NCI-H1417 (cell line): ENCODE measurements at regions not wholly inside any gene's neighbourhood (a gene's known extent, or its start where the extent isn't known, plus 50 kb on each side); places are given as distances from the start of the nearest gene placed in this dataset.

Experiments
- DNase-seq, 3 experiments: peaks; one replicate each; lab custom pipeline; 2025; lab: John Stamatoyannopoulos, UW

- no peak for DNase-seq
Observed at GRCh38 chr2:7888876-7889275, 793.0 kb upstream of the ID2 start.

DNA sequence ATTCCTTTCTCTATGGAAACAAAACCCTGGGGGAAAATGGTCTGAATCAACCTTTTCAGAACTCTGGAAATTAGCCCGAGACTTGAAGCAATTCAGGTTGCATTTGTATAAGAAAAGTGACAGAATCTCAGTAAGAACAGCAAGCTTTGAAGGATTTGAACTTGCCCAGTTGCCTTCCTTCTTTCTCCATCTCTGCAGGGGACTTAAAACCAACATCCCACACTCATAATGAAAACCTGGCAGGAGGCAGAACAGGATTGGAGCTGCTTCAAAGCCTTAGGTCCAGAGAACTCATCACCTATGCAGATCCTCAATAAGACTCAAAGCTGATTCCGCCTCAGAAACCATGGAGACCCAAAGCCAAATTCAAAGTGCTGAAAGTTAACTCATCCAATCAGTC is 790.5 kb upstream of the ID2 start:
- no peak for DNase-seq

GRCh38 chr2:7895289-7895688 is 786.6 kb upstream of the ID2 start:
- no peak for DNase-seq

- peak in 1 of 3 experiments; percentile 26 for DNase-seq
Observed at GRCh38 chr2:7896940-7897487, 784.8 kb upstream of the ID2 start.

DNA sequence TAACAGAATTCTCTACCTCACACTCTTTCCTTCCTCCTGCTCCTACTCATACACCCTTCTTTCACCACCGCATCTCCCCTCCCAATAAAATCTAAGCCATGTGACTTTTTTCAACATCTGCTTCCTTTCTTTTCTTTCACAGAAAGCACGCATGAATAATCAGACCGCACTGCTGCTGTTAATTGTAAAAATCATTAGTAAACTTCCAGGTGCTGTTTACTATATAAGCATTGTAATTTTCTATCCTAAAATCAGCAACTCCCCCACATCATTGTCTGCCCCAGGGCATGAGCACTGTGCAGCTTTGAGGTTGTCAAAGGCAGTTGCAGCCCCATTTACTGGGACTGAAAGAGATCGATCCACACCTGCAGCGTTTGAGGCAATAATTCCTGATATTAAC is 782.6 kb upstream of the ID2 start:
- peak in 2 of 3 experiments; percentile 89 to 97 for DNase-seq

- DNase-seq: no peak
Observed at GRCh38 chr2:7899923-7900322, 781.9 kb upstream of the ID2 start.

DNA sequence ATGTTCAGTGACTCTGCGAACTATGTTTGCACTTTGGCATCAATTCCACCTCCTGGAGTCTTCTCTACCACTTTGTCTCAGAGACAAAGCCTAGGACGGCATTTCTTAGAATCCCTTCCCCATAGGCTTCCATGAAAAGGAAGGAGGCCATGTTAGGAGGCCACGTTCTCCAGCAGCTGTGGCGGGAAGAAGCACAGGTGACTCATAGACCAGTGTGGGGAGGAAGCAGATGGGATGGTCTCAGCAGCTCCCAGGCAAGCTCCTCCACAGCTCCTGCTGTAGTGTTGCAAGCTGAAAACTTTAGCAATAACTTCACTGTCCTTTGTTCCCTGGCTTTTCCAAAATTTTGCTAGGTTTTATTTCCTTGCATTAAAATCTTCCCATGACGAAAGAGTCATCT is 781.3 kb upstream of the ID2 start:
- DNase-seq: no peak

GRCh38 chr2:7902251-7902765 is 779.5 kb upstream of the ID2 start:
- no peak for DNase-seq

GRCh38 chr2:7904319-7904718 is 777.5 kb upstream of the ID2 start:
- no peak for DNase-seq

DNA sequence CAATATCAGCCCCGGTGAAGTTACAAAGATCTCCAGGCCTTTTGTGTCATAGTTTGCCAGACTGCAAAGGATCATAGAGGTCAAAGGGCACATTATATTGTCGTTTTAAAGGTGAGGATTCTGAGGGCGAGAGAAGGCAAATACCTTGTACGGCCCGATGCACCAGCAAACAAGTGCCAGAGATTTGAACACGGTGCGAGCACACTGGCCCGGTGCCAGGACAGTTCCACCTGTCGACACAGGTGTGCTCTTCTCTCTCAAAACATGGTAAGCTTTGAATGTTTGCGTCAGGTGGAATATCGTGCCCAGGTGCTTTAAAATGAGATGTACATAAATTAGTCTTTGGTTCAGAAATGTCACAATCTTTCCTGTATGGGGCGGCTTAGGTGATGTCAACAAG is 776.1 kb upstream of the ID2 start:
- peak; percentile 85 to 95 (median 94) for DNase-seq

- peak in 2 of 3 experiments; percentile 37 to 81 for DNase-seq
Observed at GRCh38 chr2:7906431-7906830, 775.4 kb upstream of the ID2 start.

DNA sequence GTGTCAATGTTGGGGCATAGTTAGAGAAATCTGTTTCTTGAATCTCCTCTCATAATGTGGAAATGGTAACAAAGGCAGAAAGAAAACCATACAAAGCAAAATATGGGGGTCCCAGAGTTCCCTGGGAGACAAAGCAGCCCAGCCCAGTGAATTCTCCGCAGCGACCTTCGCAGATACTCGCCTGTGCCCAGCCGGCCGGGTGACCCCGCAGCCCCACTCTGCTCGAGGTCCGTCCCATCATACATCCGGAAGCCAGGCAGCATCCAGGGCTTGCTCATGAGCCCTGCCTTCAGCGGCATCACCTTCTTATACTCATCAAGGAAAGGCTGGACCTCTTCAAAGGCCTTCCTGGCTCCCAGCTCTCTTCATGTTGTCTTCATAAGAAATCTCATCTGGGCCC is 774.8 kb upstream of the ID2 start:
- no peak for DNase-seq

DNA sequence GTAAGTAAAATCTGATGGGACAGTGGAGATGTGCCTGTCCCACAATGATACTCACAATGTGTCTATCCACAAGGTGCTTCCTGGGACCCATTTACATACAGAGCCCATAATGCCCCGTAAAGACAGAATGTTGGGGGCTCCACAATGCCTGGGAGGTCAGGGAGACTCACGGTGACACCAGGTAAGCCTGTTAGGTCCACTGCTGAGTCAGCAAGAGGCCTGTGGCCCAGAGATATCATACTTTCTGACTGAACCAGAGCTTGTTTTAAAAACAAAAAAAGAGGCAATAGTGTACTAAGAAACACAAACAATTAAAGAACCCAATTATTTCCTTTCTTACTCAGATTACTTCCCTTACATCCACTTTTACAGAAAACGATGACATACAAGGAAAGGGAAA is 771.1 kb upstream of the ID2 start:
- no peak for DNase-seq

DNA sequence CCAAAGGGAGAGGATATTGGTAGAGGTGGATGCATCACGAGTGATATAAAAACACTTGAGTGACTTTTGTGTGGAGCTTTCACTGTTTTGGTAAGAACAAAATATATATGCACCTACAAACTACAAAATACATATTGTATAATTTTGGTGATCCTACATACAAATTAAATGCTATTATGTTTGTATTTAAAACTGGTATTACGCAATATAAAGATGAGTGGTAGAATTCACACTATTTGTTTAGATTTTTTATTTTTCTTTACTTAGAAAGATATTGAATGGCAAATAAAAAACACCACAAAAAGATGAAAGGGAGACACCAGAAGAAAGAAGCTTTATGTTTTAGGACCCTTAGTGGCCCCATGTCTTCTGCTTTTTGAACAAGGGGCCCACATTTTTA is 770.7 kb upstream of the ID2 start:
- no peak for DNase-seq

GRCh38 chr2:7913974-7914373 is 767.9 kb upstream of the ID2 start:
- DNase-seq: no peak

DNA sequence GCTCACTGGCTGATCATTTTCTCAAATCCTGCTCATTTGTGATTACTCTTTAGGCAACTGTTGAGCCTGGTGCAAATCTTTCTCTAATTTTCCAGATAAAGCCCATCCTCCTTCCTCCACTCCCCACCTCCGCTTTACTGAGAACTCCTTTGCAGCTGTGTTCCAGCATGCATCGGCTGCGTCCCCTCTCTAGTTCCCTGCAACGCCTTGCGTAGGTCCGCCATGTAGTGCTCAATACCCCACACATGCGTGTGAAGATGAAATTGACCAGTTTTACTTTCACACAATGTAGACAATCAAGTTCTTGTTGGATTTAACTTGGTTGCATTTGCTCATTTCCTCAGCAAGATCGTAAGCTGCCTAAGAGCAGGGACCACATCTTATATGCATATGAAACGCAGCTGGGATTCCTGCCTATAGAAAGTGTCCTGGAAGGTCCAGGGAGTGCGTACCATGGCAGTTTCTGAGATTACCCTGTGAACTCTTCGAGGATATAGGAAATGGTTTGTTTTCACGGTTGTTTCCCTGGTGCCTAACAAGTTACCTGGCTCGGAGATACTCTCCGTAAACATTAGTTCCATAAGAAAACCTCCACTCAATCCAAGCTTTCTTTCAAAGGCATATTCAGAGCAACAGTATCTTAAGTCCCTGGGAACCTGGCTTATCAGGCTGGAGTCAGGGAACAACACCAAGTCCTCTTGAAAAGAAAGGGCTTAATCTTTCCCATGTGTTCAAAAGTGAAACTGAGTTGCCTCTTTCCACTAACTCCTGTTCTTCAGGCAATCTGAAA is 766.4 kb upstream of the ID2 start:
- no peak for DNase-seq

DNA sequence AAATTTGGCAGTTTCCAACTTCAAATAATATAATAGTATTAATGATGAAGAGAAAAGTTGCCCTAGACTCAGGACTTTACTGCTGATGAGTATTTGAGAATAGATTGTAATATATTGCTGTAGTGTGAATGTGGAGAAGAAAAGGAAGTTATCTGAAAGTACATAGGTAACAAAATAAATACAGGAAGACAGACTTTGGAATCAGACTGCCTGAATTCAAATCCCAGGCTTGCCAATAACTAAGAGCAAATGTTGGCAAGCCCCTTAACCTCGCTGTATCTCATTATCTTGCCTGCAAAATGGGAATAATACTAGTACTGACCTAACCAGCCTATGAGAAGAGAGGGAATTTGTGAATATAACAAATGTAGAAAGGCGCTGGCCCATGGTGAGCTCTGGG is 765.2 kb upstream of the ID2 start:
- no peak for DNase-seq

DNA sequence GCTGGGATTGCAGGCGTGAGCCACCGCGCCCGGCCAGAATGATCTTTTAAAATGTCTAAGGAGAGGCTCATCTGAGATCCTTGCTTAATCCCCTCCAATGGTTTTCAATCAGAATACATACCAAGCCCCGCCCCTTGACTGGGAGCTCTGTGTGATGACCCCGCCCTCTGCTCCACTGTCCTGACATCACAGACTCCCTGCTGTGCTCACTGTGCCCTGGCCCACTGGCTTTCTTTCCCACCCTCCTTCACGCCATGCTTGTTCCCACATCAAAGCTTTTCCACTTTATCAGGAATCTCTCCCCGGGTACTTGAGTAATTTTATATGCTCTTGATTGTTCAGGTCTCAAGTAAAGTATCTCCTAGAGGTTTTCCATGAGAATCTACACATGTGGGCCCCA is 762.3 kb upstream of the ID2 start:
- peak in 1 of 3 experiments; percentile 16 for DNase-seq

DNA sequence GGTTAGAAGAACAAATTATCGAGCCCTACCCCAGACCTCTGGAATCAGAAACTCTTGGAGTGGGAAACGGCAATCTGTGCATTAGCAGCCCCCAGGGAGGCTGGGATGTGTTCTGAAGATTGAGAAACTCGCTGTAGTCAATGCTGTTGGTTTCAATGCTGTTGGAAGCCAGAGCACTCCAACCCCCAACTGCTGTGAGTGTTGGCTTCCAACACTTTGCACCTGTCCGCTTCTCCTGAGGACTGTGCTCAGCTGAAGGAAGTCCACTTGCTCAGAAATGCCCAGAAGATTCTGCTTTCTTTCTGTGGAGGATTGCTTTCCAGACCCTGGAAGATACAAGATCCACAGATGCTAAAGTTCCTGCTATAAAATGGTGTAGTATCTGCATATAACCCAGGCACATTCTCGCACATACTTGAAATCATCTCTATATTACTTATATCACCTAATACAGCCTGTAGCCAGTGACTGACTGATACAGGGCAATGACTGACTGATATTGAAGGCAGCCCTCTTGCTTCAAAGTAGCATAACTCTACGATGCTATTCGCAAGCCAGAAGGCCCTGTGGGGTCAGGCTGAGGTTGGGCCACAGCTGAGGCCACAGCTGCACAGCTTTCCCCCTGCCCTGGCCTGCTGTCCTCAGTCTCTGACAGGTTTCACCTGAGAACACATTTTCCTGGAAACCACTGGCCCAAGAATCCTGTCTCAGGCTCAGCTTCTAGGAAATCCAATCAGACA is 757.7 kb upstream of the ID2 start:
- DNase-seq: no peak

GRCh38 chr2:7925506-7925905 is 756.4 kb upstream of the ID2 start:
- DNase-seq: no peak

DNA sequence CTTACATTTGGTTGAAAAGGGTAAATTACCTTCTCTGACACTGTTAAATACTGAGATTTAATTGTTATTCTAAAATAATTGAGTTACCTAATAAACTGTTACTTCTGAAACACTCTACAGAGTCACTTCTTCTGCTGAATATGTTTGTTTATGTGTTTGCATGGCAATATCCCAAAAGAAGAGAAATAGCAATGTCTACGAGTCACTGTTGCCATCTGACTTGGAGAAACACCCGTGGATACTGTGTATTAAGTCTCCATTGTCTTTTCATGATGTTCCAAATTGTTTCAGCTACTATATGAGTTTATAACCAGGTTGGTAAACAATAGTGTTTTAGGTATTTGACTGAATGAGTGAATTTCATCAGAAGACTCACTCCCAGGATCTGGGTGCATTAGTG is 754.2 kb upstream of the ID2 start:
- no peak for DNase-seq

GRCh38 chr2:7929281-7929680 is 752.6 kb upstream of the ID2 start:
- no peak for DNase-seq
